ENCODE measurements at regions not wholly inside any gene's neighbourhood (a gene's known extent, or its start where the extent isn't known, plus 50 kb on each side); places are given as distances from the start of the nearest gene placed in this dataset.

- H2BK120ac ChIP-seq (ENCODE audit: low read depth, low read length, poor library complexity, severe bottlenecking): no peak overlapping the region
- H2AK5ac ChIP-seq (ENCODE audit: insufficient read length, low read length): no peak overlapping the region
- TF ChIP-seq CTCF (conservative IDR thresholded peaks at IDR 0.05): no peak
- H3K4me3 Mint-ChIP-seq: no peak overlapping the region
- no peak overlapping the region for H2BK5ac ChIP-seq (ENCODE audit: insufficient read length, low read length)
- H3K27ac ChIP-seq (ENCODE audit: insufficient read length, low read depth, low read length): no peak overlapping the region
- peaks cover 0 to 2% (median 0%) of the 10 kb centered on the region in 3 experiments; a peak in 3 of 7 replicates for H3K36me3 Mint-ChIP-seq (ENCODE audit: insufficient read depth in 1 of 3, low read depth in 3 of 3)
- peaks cover 7% of the 10 kb centered on the region for H3K27me3 Mint-ChIP-seq (ENCODE audit: low read depth)
- no peak overlapping the region for H3T11ph ChIP-seq (ENCODE audit: low read length)
- H3K56ac ChIP-seq (ENCODE audit: insufficient read length, low read depth, low read length): no peak overlapping the region
- no peak overlapping the region for H4K5ac ChIP-seq (ENCODE audit: insufficient read length, low read depth, low read length)
- no peaks in the 10 kb centered on the region for H3K79me2 ChIP-seq (ENCODE audit: insufficient read depth, low read length)
- H3K9ac ChIP-seq (ENCODE audit: extremely low read depth, insufficient read length, low read length): no peak overlapping the region
- no peak overlapping the region for H3K4ac ChIP-seq (ENCODE audit: low read depth, low read length)
- no peak overlapping the region for H3K4me2 ChIP-seq (ENCODE audit: insufficient read depth, insufficient read length, low read length)
- H2BK12ac ChIP-seq (ENCODE audit: insufficient read length, low read depth, low read length): no peak overlapping the region
- no peak overlapping the region for H3K14ac ChIP-seq (ENCODE audit: insufficient read depth, low read length)
- H3K27me3 ChIP-seq (ENCODE audit: insufficient read depth, low read length): no peaks in the 10 kb centered on the region
- H3K4me1 Mint-ChIP-seq: no peaks in the 10 kb centered on the region; a peak in 1 of 4 replicates
- no peaks in the 10 kb centered on the region for H3K79me1 ChIP-seq (ENCODE audit: insufficient read depth, low read depth, low read length, poor library complexity, severe bottlenecking)
- no peaks in the 10 kb centered on the region for H3K4me1 ChIP-seq (ENCODE audit: insufficient read depth, low read length)
- DNase-seq: no peak
- H2BK20ac ChIP-seq (ENCODE audit: low read depth, low read length, poor library complexity, severe bottlenecking): no peak overlapping the region
- H3K9me3 Mint-ChIP-seq: peaks cover 6 to 11% of the 10 kb centered on the region in 2 experiments
- H2AFZ ChIP-seq (ENCODE audit: low read length): no peak overlapping the region
- H2BK15ac ChIP-seq (ENCODE audit: low read depth, low read length): no peak overlapping the region
- no peak overlapping the region for H3K18ac ChIP-seq (ENCODE audit: insufficient read length, low read depth, low read length)
- H3K27ac Mint-ChIP-seq: no peak overlapping the region
- H4K91ac ChIP-seq (ENCODE audit: insufficient read length, low read depth, low read length): no peak overlapping the region
- H3K23ac ChIP-seq (ENCODE audit: insufficient read length, low read depth, low read length): no peak overlapping the region
- no peak overlapping the region for H4K8ac ChIP-seq (replicated peaks; ENCODE audit: insufficient read length, low read depth, low read length)
- peaks cover 4% of the 10 kb centered on the region for H3K9me3 ChIP-seq (ENCODE audit: control insufficient read depth, low read depth, low read length)
- no peaks in the 10 kb centered on the region for H3K23me2 ChIP-seq (ENCODE audit: insufficient read length, low read depth, low read length, poor library complexity, severe bottlenecking)
- H4K20me1 ChIP-seq (ENCODE audit: control insufficient read depth, insufficient read depth, insufficient read length): no peaks in the 10 kb centered on the region
- WGBS (ENCODE audit: extremely low coverage, insufficient read length, low lambda C conversion rate): no CpG with 5 or more reads among the region's 7 CpGs
Observed at GRCh38 chr17:5978496-5978895, 91.7 kb upstream of the WSCD1 start.
